ENCODE measurements at regions not wholly inside any gene's neighbourhood (a gene's known extent, or its start where the extent isn't known, plus 50 kb on each side); places are given as distances from the start of the nearest gene placed in this dataset.

DNA sequence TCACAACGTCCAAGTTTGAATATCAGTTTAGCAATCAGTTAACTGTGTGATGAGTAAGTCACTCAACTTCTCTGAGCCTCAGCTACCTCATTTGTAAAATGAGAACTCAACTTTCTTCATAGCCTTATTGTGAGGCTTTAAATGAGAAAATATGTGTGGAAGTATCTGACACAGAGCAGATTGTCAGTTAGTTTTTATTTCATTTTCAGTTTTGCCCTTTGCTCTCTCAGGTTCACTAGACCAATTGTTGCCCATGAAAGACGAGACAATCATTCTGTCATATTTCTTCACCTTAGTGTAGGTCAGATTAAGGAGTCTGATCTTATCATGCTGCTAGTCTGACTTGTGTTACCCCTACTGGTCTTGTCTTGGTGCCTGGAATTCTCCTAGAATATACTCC lies 232.8 kb upstream of the PTBP2 start:
- Mint-ChIP-seq H3K4me3 (no peak overlapping the region), H3K27me3 (no peaks in the 10 kb centered on the region), H3K4me1 (no peaks in the 10 kb centered on the region), H3K9me3 (no peaks in the 10 kb centered on the region), H3K27ac (no peak overlapping the region), H3K36me3 (no peaks in the 10 kb centered on the region)
- DNase-seq: no peak

DNA sequence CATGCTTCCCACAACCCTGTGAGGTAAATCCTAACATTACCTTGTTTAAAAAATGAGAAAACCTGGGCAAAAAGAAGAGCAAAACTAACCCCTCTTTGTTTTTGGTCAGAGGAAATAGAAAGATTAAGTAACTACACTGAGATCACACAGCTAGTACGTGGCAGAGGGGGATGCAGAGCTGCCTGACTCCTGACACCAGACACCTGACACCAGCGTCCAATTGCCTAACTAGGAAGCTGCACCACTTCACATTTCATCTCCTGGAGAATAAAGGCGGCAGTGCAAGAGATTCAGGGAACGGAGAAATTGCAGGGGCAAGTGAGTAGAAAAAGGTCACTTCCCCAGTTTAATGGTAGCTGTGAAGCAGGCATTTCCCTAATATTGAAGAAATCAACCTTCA lies 229.3 kb upstream of the PTBP2 start:
- no peak overlapping the region for H3K4me3 Mint-ChIP-seq
- H3K27ac Mint-ChIP-seq: no peak overlapping the region
- H3K27me3 Mint-ChIP-seq: peaks cover under 1% of the 10 kb centered on the region
- no peaks in the 10 kb centered on the region for H3K4me1 Mint-ChIP-seq
- no peak for DNase-seq
- no peaks in the 10 kb centered on the region for H3K9me3 Mint-ChIP-seq
- no peaks in the 10 kb centered on the region for H3K36me3 Mint-ChIP-seq

- H3K27ac Mint-ChIP-seq: no peak overlapping the region
- no peak overlapping the region for H3K4me3 Mint-ChIP-seq
- H3K36me3 Mint-ChIP-seq: no peaks in the 10 kb centered on the region
- DNase-seq: no peak
- no peaks in the 10 kb centered on the region for H3K9me3 Mint-ChIP-seq
- H3K4me1 Mint-ChIP-seq: no peaks in the 10 kb centered on the region
- peaks cover 3% of the 10 kb centered on the region for H3K27me3 Mint-ChIP-seq
Measured at GRCh38 chr1:96498744-96499340, 222.7 kb upstream of the PTBP2 start.

GRCh38 chr1:96508233-96508632 lies 213.4 kb upstream of the PTBP2 start:
- H3K9me3 Mint-ChIP-seq: no peaks in the 10 kb centered on the region
- no peak for DNase-seq
- no peak overlapping the region for H3K27ac Mint-ChIP-seq
- H3K27me3 Mint-ChIP-seq: peaks cover 17% of the 10 kb centered on the region
- H3K4me3 Mint-ChIP-seq: no peak overlapping the region
- H3K36me3 Mint-ChIP-seq: no peaks in the 10 kb centered on the region
- H3K4me1 Mint-ChIP-seq: no peaks in the 10 kb centered on the region

GRCh38 chr1:96509339-96509738 lies 212.2 kb upstream of the PTBP2 start:
- Mint-ChIP-seq H3K27ac (no peak overlapping the region), H3K4me1 (no peaks in the 10 kb centered on the region), H3K9me3 (no peaks in the 10 kb centered on the region), H3K27me3 (peaks cover 17% of the 10 kb centered on the region), H3K36me3 (no peaks in the 10 kb centered on the region), H3K4me3 (no peak overlapping the region)
- no peak for DNase-seq

DNA sequence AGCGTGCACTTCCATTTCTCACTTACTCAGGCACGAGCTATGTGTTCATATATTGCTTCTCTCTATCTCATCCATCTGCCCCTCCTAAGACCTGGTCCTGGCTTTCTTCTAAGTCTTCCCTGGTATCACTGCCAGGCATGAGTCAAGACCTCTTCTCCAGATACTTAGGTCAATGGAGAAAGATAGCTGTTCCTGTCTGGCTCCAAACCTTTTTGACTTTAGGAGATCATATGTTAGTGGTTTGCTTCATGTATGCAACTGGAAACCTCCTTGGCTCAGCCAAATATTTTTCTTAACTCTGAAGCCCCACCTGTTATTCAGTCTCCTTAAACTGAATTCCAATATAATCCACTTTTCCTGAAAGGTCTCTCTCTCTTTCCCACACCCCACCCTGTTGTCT lies 211.6 kb upstream of the PTBP2 start:
- H3K36me3 Mint-ChIP-seq: no peaks in the 10 kb centered on the region
- H3K27ac Mint-ChIP-seq: no peak overlapping the region
- no peak for DNase-seq

DNA sequence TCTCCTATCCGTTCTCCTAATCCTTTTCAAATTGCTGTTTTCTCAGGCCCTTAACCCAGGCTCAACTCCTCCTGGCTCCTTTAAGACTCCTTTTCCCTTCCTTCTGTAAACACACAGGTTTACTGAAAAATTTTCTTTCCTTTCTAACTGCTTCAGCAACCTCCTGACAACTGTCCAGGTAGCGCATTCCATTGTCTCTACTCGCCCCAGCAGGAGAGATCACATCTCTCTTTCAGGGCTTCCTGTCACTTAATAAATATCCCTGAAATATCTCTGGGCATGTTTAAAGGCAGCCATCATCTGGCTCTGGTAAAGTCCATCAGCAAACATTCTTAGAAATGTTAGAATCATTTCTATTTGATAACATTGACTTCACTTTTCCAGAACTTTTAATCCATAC lies 211.2 kb upstream of the PTBP2 start:
- H3K4me1 Mint-ChIP-seq: no peaks in the 10 kb centered on the region
- H3K27ac Mint-ChIP-seq: no peak overlapping the region
- no peak for DNase-seq
- H3K9me3 Mint-ChIP-seq: no peaks in the 10 kb centered on the region
- no peak overlapping the region for H3K4me3 Mint-ChIP-seq
- peaks cover 16% of the 10 kb centered on the region for H3K27me3 Mint-ChIP-seq
- no peaks in the 10 kb centered on the region for H3K36me3 Mint-ChIP-seq

More for the DNA sequence above, 211.6 kb upstream of the PTBP2 start:
- Mint-ChIP-seq H3K27me3 (peaks cover 17% of the 10 kb centered on the region), H3K9me3 (no peaks in the 10 kb centered on the region), H3K4me1 (no peaks in the 10 kb centered on the region), H3K4me3 (no peak overlapping the region)

DNA sequence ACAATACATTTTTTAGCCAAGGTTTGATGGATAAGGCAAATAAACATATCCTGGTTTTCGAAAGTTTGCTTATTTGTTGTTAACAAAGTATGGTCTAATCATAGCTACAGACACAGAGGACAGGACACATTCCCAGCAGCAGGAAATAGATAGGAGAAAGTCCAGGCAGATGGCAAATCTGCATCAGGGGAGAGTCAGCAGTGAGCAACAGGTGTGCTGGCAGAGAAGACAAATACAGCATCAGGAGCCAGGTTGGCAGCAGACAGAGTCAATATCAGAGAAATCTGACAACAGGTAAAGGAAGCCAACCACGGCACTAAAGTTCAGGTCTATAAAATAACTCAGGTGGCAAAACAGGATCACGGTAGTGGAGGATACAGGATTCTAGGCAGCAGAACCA lies 210.7 kb upstream of the PTBP2 start:
- no peak for DNase-seq
- Mint-ChIP-seq H3K4me1 (no peaks in the 10 kb centered on the region), H3K36me3 (no peaks in the 10 kb centered on the region), H3K27me3 (peaks cover 14% of the 10 kb centered on the region), H3K4me3 (no peak overlapping the region), H3K9me3 (no peaks in the 10 kb centered on the region), H3K27ac (no peak overlapping the region)

- no peak for DNase-seq
- Mint-ChIP-seq H3K36me3 (no peaks in the 10 kb centered on the region), H3K9me3 (no peaks in the 10 kb centered on the region), H3K27ac (no peak overlapping the region), H3K4me3 (no peak overlapping the region), H3K4me1 (no peaks in the 10 kb centered on the region), H3K27me3 (no peaks in the 10 kb centered on the region)
Measured at GRCh38 chr1:96513136-96513535, 208.4 kb upstream of the PTBP2 start.

DNA sequence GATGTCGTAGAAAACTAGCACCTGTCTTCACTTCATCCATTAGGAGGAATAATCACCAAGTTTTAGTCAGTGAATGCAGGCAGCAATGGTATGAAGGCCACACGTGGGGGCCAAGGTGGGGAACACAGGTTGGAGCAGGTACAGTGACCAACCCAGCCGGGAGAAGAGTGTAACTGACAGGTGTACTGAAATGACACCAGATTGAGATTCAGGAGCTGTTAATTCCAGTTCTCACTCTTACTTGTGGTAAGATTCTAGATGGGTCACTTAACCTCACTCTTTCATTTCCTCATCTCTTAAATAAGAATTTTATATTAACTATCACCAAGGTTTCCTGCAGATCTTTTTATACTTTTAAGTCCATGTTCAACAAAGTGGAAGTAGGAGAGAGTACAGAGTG lies 206.2 kb upstream of the PTBP2 start:
- Mint-ChIP-seq H3K36me3 (no peaks in the 10 kb centered on the region), H3K27me3 (no peaks in the 10 kb centered on the region), H3K27ac (no peak overlapping the region), H3K9me3 (no peaks in the 10 kb centered on the region), H3K4me3 (no peak overlapping the region), H3K4me1 (no peaks in the 10 kb centered on the region)
- no peak for DNase-seq

DNA sequence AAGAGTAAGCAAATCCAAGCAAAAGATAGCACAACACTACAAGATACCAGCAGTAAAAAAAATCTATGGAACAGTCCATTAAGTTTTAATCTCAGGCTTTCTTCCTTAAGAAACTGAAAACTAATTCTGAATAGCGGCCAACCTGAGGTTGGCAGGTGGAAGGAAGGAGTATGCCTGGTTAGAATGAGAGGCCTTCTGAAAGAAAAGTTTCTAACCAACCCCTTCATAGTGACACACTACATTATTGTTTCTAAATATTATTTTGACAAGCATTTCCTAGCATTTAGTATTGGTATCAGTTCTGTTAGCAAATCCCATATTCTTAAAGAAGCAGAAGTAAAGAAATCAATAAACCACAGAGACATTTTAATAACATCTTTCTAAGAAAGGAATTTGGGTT lies 205.7 kb upstream of the PTBP2 start:
- H3K27me3 Mint-ChIP-seq: no peaks in the 10 kb centered on the region
- no peak overlapping the region for H3K27ac Mint-ChIP-seq
- no peaks in the 10 kb centered on the region for H3K9me3 Mint-ChIP-seq
- no peak for DNase-seq
- H3K4me1 Mint-ChIP-seq: no peaks in the 10 kb centered on the region
- H3K36me3 Mint-ChIP-seq: no peaks in the 10 kb centered on the region
- H3K4me3 Mint-ChIP-seq: no peak overlapping the region

- H3K27ac Mint-ChIP-seq: no peak overlapping the region
- H3K9me3 Mint-ChIP-seq: no peaks in the 10 kb centered on the region
- H3K4me3 Mint-ChIP-seq: no peak overlapping the region
- no peak for DNase-seq
- no peaks in the 10 kb centered on the region for H3K4me1 Mint-ChIP-seq
- H3K36me3 Mint-ChIP-seq: no peaks in the 10 kb centered on the region
- H3K27me3 Mint-ChIP-seq: no peaks in the 10 kb centered on the region
Measured at GRCh38 chr1:96519851-96520578, 201.6 kb upstream of the PTBP2 start.

GRCh38 chr1:96520579-96520947 lies 201.0 kb upstream of the PTBP2 start:
- Mint-ChIP-seq H3K4me3 (no peak overlapping the region), H3K36me3 (no peaks in the 10 kb centered on the region), H3K27me3 (no peaks in the 10 kb centered on the region), H3K4me1 (no peaks in the 10 kb centered on the region), H3K9me3 (no peaks in the 10 kb centered on the region), H3K27ac (no peak overlapping the region)
- DNase-seq: no peak

GRCh38 chr1:96521010-96521409 lies 200.6 kb upstream of the PTBP2 start:
- H3K4me1 Mint-ChIP-seq: no peaks in the 10 kb centered on the region
- no peaks in the 10 kb centered on the region for H3K27me3 Mint-ChIP-seq
- H3K36me3 Mint-ChIP-seq: no peaks in the 10 kb centered on the region
- no peak for DNase-seq
- no peaks in the 10 kb centered on the region for H3K9me3 Mint-ChIP-seq
- H3K4me3 Mint-ChIP-seq: no peak overlapping the region
- no peak overlapping the region for H3K27ac Mint-ChIP-seq

DNA sequence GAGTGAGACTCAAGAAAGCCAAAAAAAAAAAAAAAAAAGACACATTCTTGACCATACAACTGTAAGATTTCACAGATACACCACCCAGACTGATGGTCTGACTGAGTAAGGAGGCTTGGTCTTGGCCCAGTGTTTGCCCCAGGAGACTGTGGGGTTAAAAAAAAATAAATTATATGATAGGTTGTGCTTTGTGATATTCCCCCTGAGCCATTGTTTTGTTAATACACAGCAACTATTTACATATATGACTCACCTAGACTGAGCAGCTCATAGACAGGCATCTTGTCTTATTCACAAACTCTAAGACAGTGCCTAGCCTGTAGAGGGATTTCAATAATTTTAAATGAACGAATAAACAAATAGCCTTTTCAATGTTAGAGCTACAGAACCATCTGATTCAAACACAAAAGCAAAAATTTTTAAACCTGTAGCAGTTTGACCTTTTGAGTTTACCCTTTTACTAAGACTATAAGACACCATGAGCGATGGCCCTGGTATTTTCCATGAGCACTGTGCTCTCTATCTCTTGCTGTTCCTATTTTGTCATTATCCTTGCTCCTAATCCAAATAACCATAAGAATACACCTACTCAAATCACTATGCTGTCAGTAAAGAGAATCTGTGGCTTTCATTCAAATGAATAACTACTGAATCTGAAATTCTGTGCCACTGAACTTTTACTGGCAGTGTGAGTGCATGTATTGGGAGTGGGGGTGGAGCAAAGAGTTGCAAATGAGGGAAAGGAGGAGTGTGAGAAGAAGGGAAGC lies 199.4 kb upstream of the PTBP2 start:
- Mint-ChIP-seq H3K4me3 (no peak overlapping the region), H3K27ac (no peak overlapping the region), H3K9me3 (peaks cover 2% of the 10 kb centered on the region), H3K36me3 (no peaks in the 10 kb centered on the region), H3K27me3 (no peaks in the 10 kb centered on the region), H3K4me1 (no peaks in the 10 kb centered on the region)
- no peak for DNase-seq

DNA sequence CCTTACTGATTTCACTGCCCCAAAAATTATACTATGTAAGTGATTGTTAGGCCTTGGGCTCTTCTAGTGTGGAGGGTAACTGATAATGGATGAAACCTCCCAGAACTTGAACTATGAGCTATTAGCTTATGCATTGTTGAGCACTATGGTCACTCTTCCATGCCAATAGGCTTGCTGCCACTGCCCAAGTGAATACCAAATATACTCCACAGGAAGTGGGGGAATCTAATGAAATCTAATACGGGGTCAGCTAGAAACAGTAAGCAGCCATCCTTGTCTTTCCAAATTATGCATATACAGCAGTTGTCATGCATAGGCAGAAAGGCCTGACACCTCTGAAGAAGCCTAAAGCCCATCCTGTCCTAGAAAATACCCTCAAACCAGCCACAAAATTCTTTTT lies 198.7 kb upstream of the PTBP2 start:
- H3K27me3 Mint-ChIP-seq: no peaks in the 10 kb centered on the region
- no peaks in the 10 kb centered on the region for H3K36me3 Mint-ChIP-seq
- DNase-seq: no peak
- peaks cover 3% of the 10 kb centered on the region for H3K9me3 Mint-ChIP-seq
- no peak overlapping the region for H3K27ac Mint-ChIP-seq
- H3K4me1 Mint-ChIP-seq: no peaks in the 10 kb centered on the region
- no peak overlapping the region for H3K4me3 Mint-ChIP-seq
